ENCODE measurements at regions not wholly inside any gene's neighbourhood (a gene's known extent, or its start where the extent isn't known, plus 50 kb on each side); places are given as distances from the start of the nearest gene placed in this dataset.

DNA sequence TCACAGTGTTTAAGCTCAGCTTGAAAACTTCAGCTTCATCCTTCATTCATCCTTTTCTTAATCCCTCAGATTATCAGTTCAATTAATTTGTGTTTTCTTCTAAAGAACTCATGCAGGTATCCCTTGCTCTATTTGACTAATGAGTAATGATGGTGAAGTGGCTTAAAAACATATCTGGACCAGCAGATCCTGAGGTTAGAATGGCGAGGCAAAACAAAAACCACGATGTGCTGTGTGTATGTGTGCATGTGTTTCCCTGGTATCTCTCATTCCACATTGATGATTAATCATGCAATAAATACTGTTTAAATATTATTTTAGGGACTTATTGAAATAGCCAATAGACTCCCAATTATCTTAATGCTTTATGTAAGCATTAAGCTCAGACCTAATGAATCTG is 437.0 kb downstream of the DYNC2H1 start:
- TF ChIP-seq, protein P1, sequence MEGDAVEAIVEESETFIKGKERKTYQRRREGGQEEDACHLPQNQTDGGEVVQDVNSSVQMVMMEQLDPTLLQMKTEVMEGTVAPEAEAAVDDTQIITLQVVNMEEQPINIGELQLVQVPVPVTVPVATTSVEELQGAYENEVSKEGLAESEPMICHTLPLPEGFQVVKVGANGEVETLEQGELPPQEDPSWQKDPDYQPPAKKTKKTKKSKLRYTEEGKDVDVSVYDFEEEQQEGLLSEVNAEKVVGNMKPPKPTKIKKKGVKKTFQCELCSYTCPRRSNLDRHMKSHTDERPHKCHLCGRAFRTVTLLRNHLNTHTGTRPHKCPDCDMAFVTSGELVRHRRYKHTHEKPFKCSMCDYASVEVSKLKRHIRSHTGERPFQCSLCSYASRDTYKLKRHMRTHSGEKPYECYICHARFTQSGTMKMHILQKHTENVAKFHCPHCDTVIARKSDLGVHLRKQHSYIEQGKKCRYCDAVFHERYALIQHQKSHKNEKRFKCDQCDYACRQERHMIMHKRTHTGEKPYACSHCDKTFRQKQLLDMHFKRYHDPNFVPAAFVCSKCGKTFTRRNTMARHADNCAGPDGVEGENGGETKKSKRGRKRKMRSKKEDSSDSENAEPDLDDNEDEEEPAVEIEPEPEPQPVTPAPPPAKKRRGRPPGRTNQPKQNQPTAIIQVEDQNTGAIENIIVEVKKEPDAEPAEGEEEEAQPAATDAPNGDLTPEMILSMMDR (IDR thresholded peaks at IDR 0.05; ENCODE audit: borderline replicate concordance, control extremely low read depth, extremely low read depth, insufficient read depth, missing control alignments), result no peak
- in situ Hi-C loops (cut with MboI; ENCODE audit: low sequenced_read_pairs, unreplicated experiment), result no loop called here

DNA sequence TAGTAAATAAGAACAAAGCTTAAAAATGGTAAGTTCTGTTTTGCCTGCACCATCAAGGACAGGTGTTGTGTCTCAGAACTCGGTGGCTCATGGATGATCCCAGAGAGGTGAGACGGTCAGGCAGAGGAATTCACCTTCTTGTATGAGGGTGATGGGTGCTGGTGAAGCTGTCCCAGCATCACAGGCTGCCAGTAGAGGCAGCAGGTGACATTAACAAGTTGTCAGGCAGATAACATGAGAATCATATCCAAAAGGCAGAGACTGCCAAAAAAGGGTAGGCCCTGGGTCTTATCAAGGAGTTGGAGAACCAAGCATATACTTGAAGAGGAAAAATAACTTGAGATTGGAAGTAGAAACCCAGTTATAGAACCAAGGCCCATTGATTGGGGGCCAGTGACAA is 437.8 kb downstream of the DYNC2H1 start:
- in situ Hi-C loops (cut with MboI; ENCODE audit: low sequenced_read_pairs, unreplicated experiment), result no loop called here
- DNase-seq (ENCODE audit: low spot score), result no peak
- TF ChIP-seq, protein P1 (IDR thresholded peaks at IDR 0.05; ENCODE audit: borderline replicate concordance, control extremely low read depth, extremely low read depth, insufficient read depth, missing control alignments), result no peak

More for the DNA sequence above, 437.0 kb downstream of the DYNC2H1 start:
- no peak for DNase-seq (ENCODE audit: low spot score)

GRCh38 chr11:103547691-103548090 is 438.5 kb downstream of the DYNC2H1 start:
- no peak for DNase-seq (ENCODE audit: low spot score)
- TF ChIP-seq, protein P1 (IDR thresholded peaks at IDR 0.05; ENCODE audit: borderline replicate concordance, control extremely low read depth, extremely low read depth, insufficient read depth, missing control alignments), result no peak
- in situ Hi-C loops (cut with MboI; ENCODE audit: low sequenced_read_pairs, unreplicated experiment), result no loop called here

- TF ChIP-seq, protein P1 (IDR thresholded peaks at IDR 0.05; ENCODE audit: borderline replicate concordance, control extremely low read depth, extremely low read depth, insufficient read depth, missing control alignments), result no peak
- no peak for DNase-seq (ENCODE audit: low spot score)
- in situ Hi-C loops (cut with MboI; ENCODE audit: low sequenced_read_pairs, unreplicated experiment), result no loop called here
These were observed 439.6 kb downstream of the DYNC2H1 start for GRCh38 chr11:103548838-103549237.

DNA sequence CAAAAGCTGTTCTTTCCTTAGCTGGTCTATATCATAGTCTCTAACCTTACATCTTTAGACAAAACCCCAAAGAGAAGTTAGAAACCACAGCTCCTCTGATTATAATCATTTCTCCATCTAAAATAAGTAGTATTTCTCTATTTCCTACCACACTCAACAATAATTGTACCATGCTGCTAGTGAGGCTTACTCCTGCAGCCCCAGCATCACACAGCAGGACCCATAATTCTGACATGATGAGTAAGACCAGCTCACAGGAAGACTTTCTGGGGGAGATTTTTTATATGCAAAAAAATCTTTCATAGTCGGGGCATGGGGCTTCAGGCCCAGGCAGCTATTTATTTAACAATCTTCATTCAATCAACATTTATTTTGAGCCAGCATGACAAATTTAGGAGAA is 441.6 kb downstream of the DYNC2H1 start:
- no peak for DNase-seq (ENCODE audit: low spot score)
- in situ Hi-C loops (cut with MboI; ENCODE audit: low sequenced_read_pairs, unreplicated experiment), result no loop called here
- TF ChIP-seq, protein P1 (IDR thresholded peaks at IDR 0.05; ENCODE audit: borderline replicate concordance, control extremely low read depth, extremely low read depth, insufficient read depth, missing control alignments), result no peak

DNA sequence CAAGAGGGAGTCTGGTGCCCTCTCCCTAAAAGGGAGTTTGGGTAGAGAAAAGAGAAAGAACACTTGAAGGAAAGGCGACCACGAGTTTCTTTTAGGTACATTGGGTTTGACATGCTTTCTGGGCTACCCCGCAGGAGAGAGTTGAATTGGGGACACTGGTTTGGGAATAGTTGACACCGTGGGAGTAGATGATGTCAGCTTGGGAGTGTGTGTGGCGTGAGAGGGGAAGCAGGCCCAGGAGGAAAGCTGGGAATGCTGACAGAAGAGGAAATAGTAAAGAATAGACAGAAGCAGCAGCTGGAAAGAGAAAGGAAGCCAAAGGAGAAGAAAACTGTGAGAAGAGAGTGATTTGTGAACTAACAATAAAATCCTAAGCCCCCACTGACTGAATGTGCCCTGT is 442.9 kb downstream of the DYNC2H1 start:
- in situ Hi-C loops (cut with MboI; ENCODE audit: low sequenced_read_pairs, unreplicated experiment), result no loop called here
- no peak for DNase-seq (ENCODE audit: low spot score)

More for the DNA sequence above, 442.9 kb downstream of the DYNC2H1 start:
- TF ChIP-seq, protein P1 (IDR thresholded peaks at IDR 0.05; ENCODE audit: borderline replicate concordance, control extremely low read depth, extremely low read depth, insufficient read depth, missing control alignments), result no peak
